ENCODE measurements at regions not wholly inside any gene's neighbourhood (a gene's known extent, or its start where the extent isn't known, plus 50 kb on each side); places are given as distances from the start of the nearest gene placed in this dataset.

GRCh38 chr14:104293231-104293841 is 154.9 kb downstream of the KIF26A start:
- TF ChIP-seq, protein P1, sequence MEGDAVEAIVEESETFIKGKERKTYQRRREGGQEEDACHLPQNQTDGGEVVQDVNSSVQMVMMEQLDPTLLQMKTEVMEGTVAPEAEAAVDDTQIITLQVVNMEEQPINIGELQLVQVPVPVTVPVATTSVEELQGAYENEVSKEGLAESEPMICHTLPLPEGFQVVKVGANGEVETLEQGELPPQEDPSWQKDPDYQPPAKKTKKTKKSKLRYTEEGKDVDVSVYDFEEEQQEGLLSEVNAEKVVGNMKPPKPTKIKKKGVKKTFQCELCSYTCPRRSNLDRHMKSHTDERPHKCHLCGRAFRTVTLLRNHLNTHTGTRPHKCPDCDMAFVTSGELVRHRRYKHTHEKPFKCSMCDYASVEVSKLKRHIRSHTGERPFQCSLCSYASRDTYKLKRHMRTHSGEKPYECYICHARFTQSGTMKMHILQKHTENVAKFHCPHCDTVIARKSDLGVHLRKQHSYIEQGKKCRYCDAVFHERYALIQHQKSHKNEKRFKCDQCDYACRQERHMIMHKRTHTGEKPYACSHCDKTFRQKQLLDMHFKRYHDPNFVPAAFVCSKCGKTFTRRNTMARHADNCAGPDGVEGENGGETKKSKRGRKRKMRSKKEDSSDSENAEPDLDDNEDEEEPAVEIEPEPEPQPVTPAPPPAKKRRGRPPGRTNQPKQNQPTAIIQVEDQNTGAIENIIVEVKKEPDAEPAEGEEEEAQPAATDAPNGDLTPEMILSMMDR (IDR thresholded peaks at IDR 0.05) = no peak

GRCh38 chr14:104293851-104294627 is 155.7 kb downstream of the KIF26A start:
- TF ChIP-seq, protein P1 (IDR thresholded peaks at IDR 0.05) = peak; percentile 42

GRCh38 chr14:104294628-104294982 is 156.2 kb downstream of the KIF26A start:
- TF ChIP-seq, protein P1 (IDR thresholded peaks at IDR 0.05) = no peak

DNA sequence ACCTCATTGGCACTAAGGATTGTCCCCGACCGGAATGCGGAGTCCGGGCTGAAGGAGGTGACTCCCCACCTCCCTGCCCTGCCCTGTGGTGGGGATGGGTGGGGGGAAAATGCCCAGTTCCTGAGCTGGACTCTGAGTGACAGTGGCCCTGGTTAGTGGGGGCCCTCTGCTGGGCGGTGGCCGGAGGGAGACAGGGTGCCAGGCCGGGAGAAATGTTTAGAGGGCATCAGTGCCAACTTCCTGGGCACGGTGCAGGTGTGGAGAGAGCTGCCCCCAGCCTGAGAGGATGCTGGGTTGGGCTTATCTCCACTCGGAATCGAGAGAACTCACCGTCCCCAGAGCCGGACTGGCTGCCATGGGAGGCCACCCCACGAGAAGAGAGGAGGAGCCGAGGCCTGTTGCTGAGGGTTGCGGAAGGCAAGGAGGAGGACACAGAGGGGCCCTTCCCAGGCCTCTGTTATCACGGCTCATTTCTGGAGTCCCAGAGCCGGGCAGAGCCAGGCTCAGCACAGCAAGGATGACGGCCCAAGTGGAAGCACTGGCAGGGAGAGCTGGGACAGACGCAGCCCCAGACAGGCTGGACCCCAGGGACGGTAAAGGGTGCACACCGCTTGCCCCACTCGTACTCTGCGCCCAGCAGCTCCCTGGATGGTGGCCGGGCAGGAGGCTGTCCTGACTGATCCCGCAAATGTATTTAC is 156.7 kb downstream of the KIF26A start:
- TF ChIP-seq, protein P1 (IDR thresholded peaks at IDR 0.05) = no peak

- TF ChIP-seq, protein P1 (IDR thresholded peaks at IDR 0.05) = no peak
These were observed 157.4 kb downstream of the KIF26A start for GRCh38 chr14:104295681-104296387.

GRCh38 chr14:104296388-104297312 is 158.3 kb downstream of the KIF26A start:
- TF ChIP-seq, protein P1 (IDR thresholded peaks at IDR 0.05) = no peak

All from LNCAP (cell line).